Stimulated activated CD8-positive, alpha-beta memory T cell treated with anti-CD3 and anti-CD28 coated beads, Interleukin-12 subunit alpha, Interleukin-12 subunit beta, amount 100 ng/mL, for 1 hour (primary cell): ENCODE measurements at regions not wholly inside any gene's neighbourhood (a gene's known extent, or its start where the extent isn't known, plus 50 kb on each side); places are given as distances from the start of the nearest gene placed in this dataset.
"Not testable (repeated sequence)": the region's sequence is repeated elsewhere in the genome, so short reads cannot be mapped to it uniquely, and the experiment has no call there.

Experiments
- DNase-seq: peaks from one replicate; pipeline ENCODE4 v3.0.0-alpha.2; 2020; ENCODE audit warnings: low read depth

GRCh38 chr12:124651516-124652273 lies 84.3 kb upstream of the NCOR2 start:
- no peak for DNase-seq

- no peak for DNase-seq
These were observed 83.5 kb upstream of the NCOR2 start for GRCh38 chr12:124650912-124651311.

- no peak for DNase-seq
These were observed 81.4 kb upstream of the NCOR2 start for GRCh38 chr12:124648710-124649384.

GRCh38 chr12:124647316-124647715 lies 79.9 kb upstream of the NCOR2 start:
- DNase-seq = no peak

GRCh38 chr12:124646385-124647230 lies 79.2 kb upstream of the NCOR2 start:
- peak; percentile 4 for DNase-seq

- no peak for DNase-seq
These were observed 78.3 kb upstream of the NCOR2 start for GRCh38 chr12:124645530-124646244.

GRCh38 chr12:124643768-124644167 lies 76.4 kb upstream of the NCOR2 start:
- not testable (repeated sequence) for DNase-seq

GRCh38 chr12:124642105-124642504 lies 74.7 kb upstream of the NCOR2 start:
- DNase-seq = no peak

GRCh38 chr12:124641591-124641990 lies 74.2 kb upstream of the NCOR2 start:
- DNase-seq = no peak

GRCh38 chr12:124640056-124640455 lies 72.6 kb upstream of the NCOR2 start:
- no peak for DNase-seq

GRCh38 chr12:124639122-124639806 lies 71.9 kb upstream of the NCOR2 start:
- no peak for DNase-seq

GRCh38 chr12:124637581-124637981 lies 70.2 kb upstream of the NCOR2 start:
- no peak for DNase-seq

- DNase-seq = no peak
These were observed 69.8 kb upstream of the NCOR2 start for GRCh38 chr12:124637163-124637562.

- peak; percentile 17 for DNase-seq
These were observed 68.9 kb upstream of the NCOR2 start for GRCh38 chr12:124636138-124636978.

GRCh38 chr12:124635316-124635715 lies 67.9 kb upstream of the NCOR2 start:
- DNase-seq = no peak

GRCh38 chr12:124633365-124634362 lies 66.3 kb upstream of the NCOR2 start:
- no peak for DNase-seq

- no peak for DNase-seq
These were observed 65.1 kb upstream of the NCOR2 start for GRCh38 chr12:124632519-124632984.

- no peak for DNase-seq
These were observed 64.4 kb upstream of the NCOR2 start for GRCh38 chr12:124631681-124632256.
